CD4-positive, alpha-beta T cell treated with Interleukin-17A for 1 hour (primary cell): ENCODE measurements at regions not wholly inside any gene's neighbourhood (a gene's known extent, or its start where the extent isn't known, plus 50 kb on each side); places are given as distances from the start of the nearest gene placed in this dataset.
A peak's percentile ranks its signal among the peaks of the same experiment; 100 is the strongest.

ENCODE experiments used
- DNase-seq: peaks from one replicate; pipeline ENCODE4 v3.0.0-alpha.2; 2020

- DNase-seq: no peak
These were observed 130.6 kb downstream of the TDRD15 start for GRCh38 chr2:21254170-21254965.

GRCh38 chr2:21256006-21256405 is 132.2 kb downstream of the TDRD15 start:
- peak; percentile 24 for DNase-seq

GRCh38 chr2:21257621-21258020 is 133.9 kb downstream of the TDRD15 start:
- DNase-seq: no peak

- DNase-seq: no peak
These were observed 134.3 kb downstream of the TDRD15 start for GRCh38 chr2:21258082-21258481.

GRCh38 chr2:21260311-21260710 is 136.5 kb downstream of the TDRD15 start:
- DNase-seq: no peak

GRCh38 chr2:21261591-21261990 is 137.8 kb downstream of the TDRD15 start:
- no peak for DNase-seq

- no peak for DNase-seq
These were observed 138.7 kb downstream of the TDRD15 start for GRCh38 chr2:21262426-21262940.

GRCh38 chr2:21263622-21264021 is 139.9 kb downstream of the TDRD15 start:
- no peak for DNase-seq

- DNase-seq: no peak
These were observed 142.0 kb downstream of the TDRD15 start for GRCh38 chr2:21265752-21266151.

- DNase-seq: no peak
These were observed 143.6 kb downstream of the TDRD15 start for GRCh38 chr2:21267232-21267835.

GRCh38 chr2:21268197-21268877 is 144.6 kb downstream of the TDRD15 start:
- DNase-seq: no peak

GRCh38 chr2:21268878-21269224 is 145.1 kb downstream of the TDRD15 start:
- DNase-seq: no peak

GRCh38 chr2:21269382-21269781 is 145.6 kb downstream of the TDRD15 start:
- no peak for DNase-seq

- DNase-seq: no peak
These were observed 146.3 kb downstream of the TDRD15 start for GRCh38 chr2:21270083-21270491.

- no peak for DNase-seq
These were observed 146.9 kb downstream of the TDRD15 start for GRCh38 chr2:21270708-21271122.

GRCh38 chr2:21276163-21276562 is 152.4 kb downstream of the TDRD15 start:
- no peak for DNase-seq

- DNase-seq: no peak
These were observed 153.6 kb downstream of the TDRD15 start for GRCh38 chr2:21277068-21278056.

- DNase-seq: no peak
These were observed 155.8 kb downstream of the TDRD15 start for GRCh38 chr2:21279525-21279924.

- no peak for DNase-seq
These were observed 157.0 kb downstream of the TDRD15 start for GRCh38 chr2:21280793-21281192.

- DNase-seq: no peak
These were observed 157.6 kb downstream of the TDRD15 start for GRCh38 chr2:21281384-21281783.

- DNase-seq: no peak
These were observed 158.2 kb downstream of the TDRD15 start for GRCh38 chr2:21281791-21282514.

GRCh38 chr2:21282515-21282898 is 158.7 kb downstream of the TDRD15 start:
- no peak for DNase-seq
